ENCODE measurements at regions not wholly inside any gene's neighbourhood (a gene's known extent, or its start where the extent isn't known, plus 50 kb on each side); places are given as distances from the start of the nearest gene placed in this dataset.

- WGBS, 3 donors, result 52 to 64% (median 60%) methylated on average over 1 of the region's 1 CpG
- Histone ChIP-seq H3K27me3 (ENCODE audit: insufficient read depth in 3 of 3, low read length in 2 of 3) (no peaks in the 10 kb centered on the region), H3K36me3 (ENCODE audit: insufficient read depth in 1 of 2, low read depth in 1 of 2) (no peaks in the 10 kb centered on the region), H3K4me3 (no peak overlapping the region), H3K27ac (no peak overlapping the region), H3K4me1 (no peaks in the 10 kb centered on the region), H3K9me3 (no peaks in the 10 kb centered on the region)
- ATAC-seq, result no peak
- DNase-seq, result no peak
- no peak for TF ChIP-seq CTCF (IDR thresholded peaks at IDR 0.05)
- intact Hi-C loops (cut with DNase I), result no loop called here
Measured at GRCh38 chr7:106504645-106505044, 156.3 kb downstream of the CCDC71L start.

- TF ChIP-seq CTCF (IDR thresholded peaks at IDR 0.05), result no peak
- DNase-seq, result no peak
- H3K4me3 ChIP-seq, result no peak overlapping the region
- intact Hi-C loops (cut with DNase I), result no loop called here
- no peaks in the 10 kb centered on the region for H3K9me3 ChIP-seq
- H3K36me3 ChIP-seq (ENCODE audit: insufficient read depth in 1 of 2, low read depth in 1 of 2), result no peaks in the 10 kb centered on the region
- no peaks in the 10 kb centered on the region for H3K4me1 ChIP-seq
- 65 to 78% (median 69%) methylated on average over 3 of the region's 3 CpGs for WGBS, 3 donors
- H3K27me3 ChIP-seq (ENCODE audit: insufficient read depth in 3 of 3, low read length in 2 of 3), result no peaks in the 10 kb centered on the region
- no peak overlapping the region for H3K27ac ChIP-seq
- ATAC-seq, result no peak
Measured at GRCh38 chr7:106504207-106504606, 156.8 kb downstream of the CCDC71L start.

- Histone ChIP-seq H3K27ac (no peak overlapping the region), H3K4me1 (no peaks in the 10 kb centered on the region), H3K4me3 (no peak overlapping the region), H3K9me3 (no peaks in the 10 kb centered on the region), H3K27me3 (ENCODE audit: insufficient read depth in 3 of 3, low read length in 2 of 3) (no peaks in the 10 kb centered on the region), H3K36me3 (ENCODE audit: insufficient read depth in 1 of 2, low read depth in 1 of 2) (no peaks in the 10 kb centered on the region)
- WGBS, 3 donors, result 83 to 90% (median 85%) methylated on average over 3 of the region's 3 CpGs
- TF ChIP-seq CTCF (IDR thresholded peaks at IDR 0.05), result no peak
- DNase-seq (no peak), ATAC-seq (no peak)
- intact Hi-C loops (cut with DNase I), result no loop called here
Measured at GRCh38 chr7:106503626-106504025, 157.3 kb downstream of the CCDC71L start.

GRCh38 chr7:106501605-106502580, 159.1 kb downstream of the CCDC71L start:
- no peaks in the 10 kb centered on the region for H3K4me1 ChIP-seq
- H3K36me3 ChIP-seq (ENCODE audit: insufficient read depth in 1 of 2, low read depth in 1 of 2), result no peaks in the 10 kb centered on the region
- WGBS, 3 donors, result 60 to 64% (median 62%) methylated on average over 5 of the region's 5 CpGs
- H3K9me3 ChIP-seq, result no peaks in the 10 kb centered on the region
- H3K27me3 ChIP-seq (ENCODE audit: insufficient read depth in 3 of 3, low read length in 2 of 3), result no peaks in the 10 kb centered on the region
- no peak for TF ChIP-seq CTCF (IDR thresholded peaks at IDR 0.05)
- H3K4me3 ChIP-seq, result no peak overlapping the region
- ATAC-seq, result no peak
- intact Hi-C loops (cut with DNase I), result no loop called here
- H3K27ac ChIP-seq, result no peak overlapping the region
- no peak for DNase-seq
